ENCODE measurements at regions not wholly inside any gene's neighbourhood (a gene's known extent, or its start where the extent isn't known, plus 50 kb on each side); places are given as distances from the start of the nearest gene placed in this dataset.
"Not testable (repeated sequence)": the region's sequence is repeated elsewhere in the genome, so short reads cannot be mapped to it uniquely, and the experiment has no call there.

DNA sequence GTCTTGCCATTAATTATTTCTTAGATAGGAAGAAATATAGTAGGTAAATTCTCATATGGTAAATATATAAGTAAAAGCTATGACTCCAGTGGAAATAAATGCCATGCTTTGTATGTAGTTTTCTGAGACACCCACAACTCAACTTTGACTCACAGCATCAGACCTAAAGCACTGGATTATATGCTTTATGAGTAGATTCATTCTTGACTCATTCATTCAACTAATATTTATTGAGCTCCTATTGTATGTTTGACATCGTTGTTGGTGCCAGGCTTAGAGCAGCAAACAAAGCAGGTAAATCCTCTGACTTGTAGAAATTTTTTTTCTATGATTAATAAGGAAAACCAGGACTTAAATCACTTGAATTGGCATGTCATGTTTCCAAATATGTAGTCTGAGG lies 211.4 kb downstream of the PTPRC start:
- TF ChIP-seq CTCF (IDR thresholded peaks at IDR 0.05; ENCODE audit: insufficient read depth, low read length, missing control alignments), result no peak
- DNase-seq (ENCODE audit: low read depth, low spot score), result no peak
- ChIA-PET CTCF (no interaction called here), POLR2A (no interaction called here)
- H3K4me3 ChIP-seq (ENCODE audit: low read depth, low read length), result no peak overlapping the region

DNA sequence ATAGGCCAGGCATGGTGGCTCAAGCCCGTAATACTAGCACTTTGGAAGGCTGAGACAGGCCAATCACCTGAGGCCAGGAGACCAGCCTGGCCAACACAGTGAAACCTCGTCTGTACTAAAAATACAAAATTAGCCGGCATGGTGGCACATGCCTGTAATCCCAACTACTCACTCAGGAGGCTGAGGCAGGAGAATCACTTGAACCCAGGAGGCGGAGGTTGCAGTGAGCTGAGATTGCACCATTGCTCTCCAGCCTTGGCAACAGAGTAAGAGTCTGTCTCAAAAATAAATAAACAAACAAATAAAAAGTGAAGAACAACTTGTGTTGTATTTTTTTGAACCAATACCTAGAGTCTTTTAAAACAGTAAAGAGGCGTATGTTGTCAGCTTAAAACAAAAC lies 212.1 kb downstream of the PTPRC start:
- DNase-seq (ENCODE audit: low read depth, low spot score); H3K4me3 ChIP-seq (ENCODE audit: low read depth, low read length); CTCF ChIA-PET; POLR2A ChIA-PET: not testable (repeated sequence)

- ChIA-PET CTCF (interaction anchor here (1.0 to 1.5 kb wide), 3 partner anchors 11 to 257 kb away, joined by 3 to 4 read pairs (median 3); no protein-coding TSS in a partner anchor), POLR2A (no interaction called here)
- no peak overlapping the region for H3K4me3 ChIP-seq (ENCODE audit: low read depth, low read length)
- DNase-seq (ENCODE audit: low read depth, low spot score), result no peak
- TF ChIP-seq CTCF (IDR thresholded peaks at IDR 0.05; ENCODE audit: insufficient read depth, low read length, missing control alignments), result no peak
Measured at GRCh38 chr1:198856601-198857000, 217.8 kb downstream of the PTPRC start.

DNA sequence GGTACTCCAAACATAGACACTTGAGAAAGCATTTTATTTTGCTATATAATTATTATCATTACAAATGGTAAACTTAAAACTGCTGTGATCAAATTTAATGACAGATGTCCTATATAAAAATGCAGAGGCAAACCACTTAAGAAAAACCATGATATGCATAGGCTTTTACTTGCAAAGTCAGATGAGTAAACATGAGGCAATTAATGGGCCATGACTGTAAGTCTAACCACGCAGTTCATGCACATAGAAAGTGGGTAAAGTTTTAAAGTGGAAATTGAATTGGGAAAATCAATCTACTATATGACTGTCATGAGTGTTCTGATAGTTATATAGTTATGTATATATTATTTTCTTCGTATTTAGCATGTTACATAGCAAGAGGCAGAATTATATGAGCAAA lies 219.2 kb downstream of the PTPRC start:
- DNase-seq (ENCODE audit: low read depth, low spot score), result no peak
- CTCF ChIA-PET, result interaction anchor here (1.0 kb wide), 1 partner anchor 19 kb away, joined by 3 read pairs; no protein-coding TSS in a partner anchor
- H3K4me3 ChIP-seq (ENCODE audit: low read depth, low read length), result no peak overlapping the region
- no peak for TF ChIP-seq CTCF (IDR thresholded peaks at IDR 0.05; ENCODE audit: insufficient read depth, low read length, missing control alignments)
- POLR2A ChIA-PET, result no interaction called here

- no peak overlapping the region for H3K4me3 ChIP-seq (ENCODE audit: low read depth, low read length)
- ChIA-PET CTCF (no interaction called here), POLR2A (no interaction called here)
- no peak for TF ChIP-seq CTCF (IDR thresholded peaks at IDR 0.05; ENCODE audit: insufficient read depth, low read length, missing control alignments)
- no peak for DNase-seq (ENCODE audit: low read depth, low spot score)
Measured at GRCh38 chr1:198860371-198860770, 221.5 kb downstream of the PTPRC start.

DNA sequence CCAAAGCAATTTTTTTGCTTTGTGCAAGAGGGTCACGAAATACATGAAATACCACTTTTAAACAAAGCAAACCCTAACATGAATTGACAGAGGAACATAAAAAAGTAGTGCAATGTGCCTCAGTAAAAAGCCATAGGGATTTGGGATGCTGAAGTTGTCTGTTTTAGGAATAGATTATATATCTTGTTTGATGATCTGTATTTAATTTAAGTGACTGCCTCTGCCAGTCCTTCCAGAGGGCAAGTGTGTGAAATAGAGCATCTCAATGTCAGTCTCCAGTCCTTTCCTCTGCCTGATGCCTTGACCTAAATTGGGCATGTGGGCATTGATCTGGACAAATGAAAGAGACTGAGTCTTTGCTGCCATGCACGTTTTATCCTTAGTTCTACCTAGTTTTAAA lies 222.8 kb downstream of the PTPRC start:
- no peak for TF ChIP-seq CTCF (IDR thresholded peaks at IDR 0.05; ENCODE audit: insufficient read depth, low read length, missing control alignments)
- DNase-seq (ENCODE audit: low read depth, low spot score), result no peak
- no peak overlapping the region for H3K4me3 ChIP-seq (ENCODE audit: low read depth, low read length)
- CTCF ChIA-PET, result no interaction called here
- POLR2A ChIA-PET, result no interaction called here

DNA sequence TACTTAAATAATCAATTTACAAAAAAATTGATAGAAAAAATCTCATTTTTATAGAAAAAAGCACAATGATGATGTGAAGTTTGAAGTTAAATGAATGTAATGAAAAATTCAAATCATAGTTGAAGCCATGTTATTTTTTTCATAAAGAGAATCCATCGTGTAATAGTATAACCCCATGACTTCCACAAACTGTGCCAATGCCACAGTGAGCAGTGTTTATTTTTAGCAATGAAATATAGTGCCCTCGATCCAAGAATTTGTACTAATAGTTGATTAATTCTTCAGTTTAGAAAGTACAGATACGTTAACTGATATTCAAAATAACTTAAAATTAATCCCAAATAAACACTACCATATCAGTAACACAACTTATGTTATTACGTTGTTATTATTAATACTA lies 225.9 kb downstream of the PTPRC start:
- DNase-seq (ENCODE audit: low read depth, low spot score), result no peak
- ChIA-PET POLR2A (no interaction called here), CTCF (no interaction called here)
- TF ChIP-seq CTCF (IDR thresholded peaks at IDR 0.05; ENCODE audit: insufficient read depth, low read length, missing control alignments), result no peak
- no peak overlapping the region for H3K4me3 ChIP-seq (ENCODE audit: low read depth, low read length)

All from AG04449 (cell line).